Naive thymus-derived CD4-positive, alpha-beta T cell (primary cell): ENCODE measurements at regions not wholly inside any gene's neighbourhood (a gene's known extent, or its start where the extent isn't known, plus 50 kb on each side); places are given as distances from the start of the nearest gene placed in this dataset.

ENCODE experiments used
- ATAC-seq: fragments of 150-1000 bp; cut with Tn5 transposase; 2 replicates; pipeline ENCODE4 v1.10.0; 2021; ENCODE audit warnings: mild to moderate bottlenecking, moderate library complexity
- CTCF ChIA-PET: fragments of 350-600 bp; sonication (Branson Sonifier 250); formaldehyde crosslinking; loops from one replicate; lab custom pipeline; 2021; ENCODE audit warnings: antibody characterized with exemption; lab: Charles Lee
- POLR2A ChIA-PET: fragments of 350-600 bp; sonication (Branson Sonifier 250); formaldehyde crosslinking; loops from one replicate; lab custom pipeline; 2021; ENCODE audit warnings: antibody characterized with exemption, inconsistent platforms; lab: Charles Lee
- DNase-seq, 9 donors: peaks; one replicate each; pipeline versions ENCODE4 v3.0.0 to v3.0.0-alpha.2; 2020 to 2022; ENCODE audit warnings: mixed read lengths in 1 of 9
- H3K27ac ChIP-seq: one replicate; pipeline ENCODE4 v1.7.0; 2013; ENCODE audit warnings: mild to moderate bottlenecking, low read depth, low read length, moderate library complexity
- H3K27me3 ChIP-seq, 2 donors: one replicate each; pipeline ENCODE4 v1.7.0; 2013; ENCODE audit warnings: low read length in 2 of 2, mild to moderate bottlenecking in 2 of 2, moderate library complexity in 2 of 2; ENCODE audit not compliant: control insufficient read depth in 2 of 2, insufficient read depth in 2 of 2
- H3K36me3 ChIP-seq, 3 experiments: 1 replicate in 2 of 3; 2 replicates in 1 of 3; pipeline ENCODE4 v1.7.0; 2013; ENCODE audit warnings: low read length in 3 of 3, mild to moderate bottlenecking in 3 of 3, moderate library complexity in 1 of 3; ENCODE audit not compliant: insufficient read depth in 3 of 3, control insufficient read depth in 2 of 3
- H3K4me1 ChIP-seq, 2 donors: one replicate each; pipeline ENCODE4 v1.7.0; 2013; ENCODE audit warnings: low read length in 2 of 2, mild to moderate bottlenecking in 2 of 2, moderate library complexity in 1 of 2; ENCODE audit not compliant: control insufficient read depth in 2 of 2, insufficient read depth in 2 of 2
- H3K4me3 ChIP-seq: 2 replicates; pipeline ENCODE4 v1.7.0; 2013; ENCODE audit warnings: mild to moderate bottlenecking, low read length
- H3K9me3 ChIP-seq, 3 experiments: 1 replicate in 2 of 3; 2 replicates in 1 of 3; pipeline ENCODE4 v1.7.0; 2013; ENCODE audit warnings: low read length in 3 of 3; ENCODE audit not compliant: control insufficient read depth in 2 of 3
- H3K27ac Mint-ChIP-seq, 9 donors: one replicate each; pipeline ENCODE4 v1.8.0; 2020 to 2022; ENCODE audit warnings: mixed read lengths in 9 of 9, mild to moderate bottlenecking in 8 of 9, moderate library complexity in 5 of 9, inconsistent platforms in 2 of 9
- H3K27me3 Mint-ChIP-seq, 5 donors: one replicate each; pipeline ENCODE4 v1.8.0; 2021 to 2022; ENCODE audit warnings: mixed read lengths in 5 of 5, mild to moderate bottlenecking in 1 of 5
- H3K36me3 Mint-ChIP-seq, 5 donors: one replicate each; pipeline ENCODE4 v1.8.0; 2020 to 2022; ENCODE audit warnings: mixed read lengths in 5 of 5, mild to moderate bottlenecking in 3 of 5, inconsistent platforms in 1 of 5
- H3K4me1 Mint-ChIP-seq, 7 donors: one replicate each; pipeline ENCODE4 v1.8.0; 2020 to 2022; ENCODE audit warnings: mixed read lengths in 7 of 7, mild to moderate bottlenecking in 3 of 7, inconsistent platforms in 1 of 7
- H3K4me3 Mint-ChIP-seq, 10 donors: one replicate each; pipeline ENCODE4 v1.8.0; 2020 to 2022; ENCODE audit warnings: mild to moderate bottlenecking in 10 of 10, mixed read lengths in 10 of 10, moderate library complexity in 6 of 10, inconsistent platforms in 2 of 10
- H3K9me3 Mint-ChIP-seq, 11 donors: one replicate each; pipeline ENCODE4 v1.8.0; 2020 to 2022; ENCODE audit warnings: mixed read lengths in 11 of 11, mild to moderate bottlenecking in 4 of 11, inconsistent platforms in 1 of 11, moderate library complexity in 1 of 11
- intact Hi-C, 2 donors: fragments of 100-400 bp; cut with micrococcal nuclease; formaldehyde crosslinking; loops; one replicate each; pipeline ENCODE4 v1.15.1; 2023

GRCh38 chr5:91998774-91999173 lies 615.7 kb upstream of the ARRDC3 start:
- Histone ChIP-seq H3K4me3 (no peak overlapping the region), H3K4me1 (no peaks in the 10 kb centered on the region), H3K9me3 (no peaks in the 10 kb centered on the region), H3K27ac (no peak overlapping the region), H3K27me3 (no peaks in the 10 kb centered on the region), H3K36me3 (no peaks in the 10 kb centered on the region)
- Mint-ChIP-seq H3K27ac (no peak overlapping the region), H3K9me3 (peaks cover 0 to 2% (median 0%) of the 10 kb centered on the region in 11 donors), H3K36me3 (no peaks in the 10 kb centered on the region), H3K4me3 (no peak overlapping the region), H3K27me3 (no peaks in the 10 kb centered on the region), H3K4me1 (no peaks in the 10 kb centered on the region)
- ChIA-PET POLR2A (no interaction called here), CTCF (no interaction called here)
- intact Hi-C loops = no loop called here
- ATAC-seq = no peak
- no peak for DNase-seq

DNA sequence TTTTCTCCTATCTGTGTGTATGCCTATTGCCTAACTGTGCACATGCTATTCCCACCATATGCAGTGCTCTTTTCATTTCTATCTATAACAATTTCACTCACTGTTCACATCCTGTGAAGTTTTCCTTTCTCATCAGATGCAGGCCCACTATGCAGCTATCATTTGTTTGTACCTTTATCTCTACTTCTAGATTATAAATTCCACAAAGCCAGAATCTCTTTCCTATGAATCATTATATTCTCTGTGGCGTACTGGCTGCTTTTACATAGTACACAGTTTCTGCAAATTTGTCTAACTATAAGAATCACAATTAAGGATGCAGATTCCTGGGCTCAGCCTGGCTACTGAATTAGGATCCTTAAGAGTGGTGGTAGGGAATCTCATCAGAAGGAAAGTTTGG lies 600.8 kb upstream of the ARRDC3 start:
- Histone ChIP-seq H3K4me3 (no peak overlapping the region), H3K27me3 (no peaks in the 10 kb centered on the region), H3K9me3 (no peaks in the 10 kb centered on the region), H3K4me1 (no peaks in the 10 kb centered on the region), H3K27ac (no peak overlapping the region), H3K36me3 (no peaks in the 10 kb centered on the region)
- peaks cover 0 to 6% (median 0%) of the 10 kb centered on the region in 11 donors for H3K9me3 Mint-ChIP-seq
- POLR2A ChIA-PET = no interaction called here
- no peak overlapping the region for H3K4me3 Mint-ChIP-seq
- intact Hi-C loops = no loop called here
- no peak overlapping the region for H3K27ac Mint-ChIP-seq
- ATAC-seq = no peak
- CTCF ChIA-PET = no interaction called here
- DNase-seq = no peak
- no peaks in the 10 kb centered on the region for H3K27me3 Mint-ChIP-seq
- no peaks in the 10 kb centered on the region for H3K36me3 Mint-ChIP-seq
- no peaks in the 10 kb centered on the region for H3K4me1 Mint-ChIP-seq

- Mint-ChIP-seq H3K27me3 (no peaks in the 10 kb centered on the region), H3K4me3 (no peak overlapping the region), H3K27ac (no peak overlapping the region), H3K9me3 (peaks cover 0 to 2% (median 0%) of the 10 kb centered on the region in 11 donors), H3K36me3 (no peaks in the 10 kb centered on the region), H3K4me1 (no peaks in the 10 kb centered on the region)
- ATAC-seq (no peak), DNase-seq (no peak)
- Histone ChIP-seq H3K9me3 (no peaks in the 10 kb centered on the region), H3K4me1 (no peaks in the 10 kb centered on the region), H3K4me3 (no peak overlapping the region), H3K27ac (no peak overlapping the region), H3K36me3 (no peaks in the 10 kb centered on the region), H3K27me3 (no peaks in the 10 kb centered on the region)
- intact Hi-C loops = no loop called here
- ChIA-PET POLR2A (no interaction called here), CTCF (no interaction called here)
Measured at GRCh38 chr5:91978221-91978882, 595.2 kb upstream of the ARRDC3 start.

GRCh38 chr5:91977579-91977978 lies 594.5 kb upstream of the ARRDC3 start:
- POLR2A ChIA-PET = no interaction called here
- Mint-ChIP-seq H3K4me3 (no peak overlapping the region), H3K36me3 (no peaks in the 10 kb centered on the region), H3K27me3 (no peaks in the 10 kb centered on the region), H3K9me3 (peaks cover 0 to 2% (median 0%) of the 10 kb centered on the region in 11 donors), H3K27ac (no peak overlapping the region), H3K4me1 (no peaks in the 10 kb centered on the region)
- Histone ChIP-seq H3K4me1 (no peaks in the 10 kb centered on the region), H3K9me3 (no peaks in the 10 kb centered on the region), H3K27me3 (no peaks in the 10 kb centered on the region), H3K4me3 (no peak overlapping the region), H3K27ac (no peak overlapping the region), H3K36me3 (no peaks in the 10 kb centered on the region)
- ATAC-seq (no peak), DNase-seq (no peak)
- intact Hi-C loops = no loop called here
- CTCF ChIA-PET = no interaction called here

GRCh38 chr5:91976451-91976850 lies 593.3 kb upstream of the ARRDC3 start:
- DNase-seq (no peak), ATAC-seq (no peak)
- Mint-ChIP-seq H3K4me3 (no peak overlapping the region), H3K27ac (no peak overlapping the region), H3K27me3 (no peaks in the 10 kb centered on the region), H3K4me1 (no peaks in the 10 kb centered on the region), H3K36me3 (no peaks in the 10 kb centered on the region), H3K9me3 (peaks cover 0 to 2% (median 0%) of the 10 kb centered on the region in 11 donors)
- Histone ChIP-seq H3K27ac (no peak overlapping the region), H3K4me1 (no peaks in the 10 kb centered on the region), H3K36me3 (no peaks in the 10 kb centered on the region), H3K9me3 (no peaks in the 10 kb centered on the region), H3K4me3 (no peak overlapping the region), H3K27me3 (no peaks in the 10 kb centered on the region)
- ChIA-PET POLR2A (no interaction called here), CTCF (no interaction called here)
- intact Hi-C loops = no loop called here

DNA sequence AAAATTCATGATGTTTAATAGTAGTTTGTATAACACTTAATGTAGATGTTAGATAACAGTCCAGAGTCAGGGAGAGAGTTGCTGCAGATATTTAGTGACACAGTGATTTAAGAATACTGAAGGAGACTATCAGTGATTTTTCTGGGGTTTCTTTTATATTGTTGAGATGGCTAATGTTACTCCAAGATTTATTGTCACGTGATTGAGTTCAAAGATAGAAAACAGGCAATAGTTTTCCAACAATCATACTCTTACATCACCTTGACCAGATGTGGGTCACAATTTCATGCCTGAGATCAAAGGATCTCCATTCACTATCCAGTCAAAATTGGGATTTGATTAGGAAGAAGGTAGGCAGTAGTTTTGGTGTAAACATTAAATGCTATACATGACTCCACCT lies 580.0 kb upstream of the ARRDC3 start:
- Mint-ChIP-seq H3K27ac (no peak overlapping the region), H3K27me3 (no peaks in the 10 kb centered on the region), H3K9me3 (peaks cover 0 to 4% (median 0%) of the 10 kb centered on the region in 11 donors), H3K36me3 (no peaks in the 10 kb centered on the region), H3K4me3 (no peak overlapping the region), H3K4me1 (no peaks in the 10 kb centered on the region)
- POLR2A ChIA-PET = no interaction called here
- Histone ChIP-seq H3K27me3 (no peaks in the 10 kb centered on the region), H3K36me3 (no peaks in the 10 kb centered on the region), H3K9me3 (no peaks in the 10 kb centered on the region), H3K4me3 (no peak overlapping the region), H3K27ac (no peak overlapping the region), H3K4me1 (no peaks in the 10 kb centered on the region)
- no peak for DNase-seq
- CTCF ChIA-PET = no interaction called here
- no peak for ATAC-seq
- intact Hi-C loops = no loop called here

- no peaks in the 10 kb centered on the region for H3K36me3 ChIP-seq
- no peaks in the 10 kb centered on the region for H3K9me3 ChIP-seq
- H3K27me3 ChIP-seq = no peaks in the 10 kb centered on the region
- intact Hi-C loops = no loop called here
- no peak overlapping the region for H3K27ac ChIP-seq
- no peaks in the 10 kb centered on the region for H3K27me3 Mint-ChIP-seq
- H3K4me1 ChIP-seq = no peaks in the 10 kb centered on the region
- no peaks in the 10 kb centered on the region for H3K36me3 Mint-ChIP-seq
- no peaks in the 10 kb centered on the region for H3K4me1 Mint-ChIP-seq
- H3K9me3 Mint-ChIP-seq = peaks cover 0 to 4% (median 0%) of the 10 kb centered on the region in 11 donors
- ChIA-PET CTCF (no interaction called here), POLR2A (no interaction called here)
- ATAC-seq (no peak), DNase-seq (no peak)
- H3K4me3 ChIP-seq = no peak overlapping the region
- H3K27ac Mint-ChIP-seq = no peak overlapping the region
- no peak overlapping the region for H3K4me3 Mint-ChIP-seq
Measured at GRCh38 chr5:91957666-91958065, 574.5 kb upstream of the ARRDC3 start.
